Mucosa of rectum (tissue), 2 donors: ENCODE measurements at regions not wholly inside any gene's neighbourhood (a gene's known extent, or its start where the extent isn't known, plus 50 kb on each side); places are given as distances from the start of the nearest gene placed in this dataset.

Experiments
- H3K27ac ChIP-seq, 2 donors: one replicate each; pipeline ENCODE4 v1.7.0; 2013; ENCODE audit warnings: inconsistent platforms in 2 of 2, low read depth in 2 of 2, low read length in 2 of 2
- H3K27me3 ChIP-seq, 2 donors: one replicate each; pipeline ENCODE4 v1.7.0; 2013; ENCODE audit warnings: low read length in 2 of 2; ENCODE audit not compliant: control insufficient read depth in 2 of 2, insufficient read depth in 2 of 2
- H3K36me3 ChIP-seq, 2 donors: one replicate each; pipeline ENCODE4 v1.7.0; 2013; ENCODE audit warnings: low read length in 2 of 2; ENCODE audit not compliant: control insufficient read depth in 2 of 2, insufficient read depth in 2 of 2
- H3K4me1 ChIP-seq, 2 donors: one replicate each; pipeline ENCODE4 v1.7.0; 2013; ENCODE audit warnings: low read length in 2 of 2, mild to moderate bottlenecking in 1 of 2; ENCODE audit not compliant: control insufficient read depth in 2 of 2, insufficient read depth in 2 of 2
- H3K4me3 ChIP-seq, 2 donors: one replicate each; pipeline ENCODE4 v1.7.0; 2013; ENCODE audit warnings: low read length in 2 of 2
- H3K9ac ChIP-seq, 2 donors: one replicate each; pipeline ENCODE4 v1.7.0; 2013; ENCODE audit warnings: low read length in 2 of 2, low read depth in 1 of 2, mild to moderate bottlenecking in 1 of 2
- H3K9me3 ChIP-seq, 2 donors: one replicate each; pipeline ENCODE4 v1.7.0; 2013; ENCODE audit warnings: low read length in 2 of 2; ENCODE audit not compliant: control insufficient read depth in 2 of 2
- donor health status: healthy.
- donor health status: Normal muscosa, but diverticular disease.

- Histone ChIP-seq H3K36me3 (no peaks in the 10 kb centered on the region), H3K9me3 (no peaks in the 10 kb centered on the region), H3K4me1 (peaks cover 0 to under 1% of the 10 kb centered on the region in 2 donors), H3K4me3 (no peak overlapping the region), H3K27me3 (no peaks in the 10 kb centered on the region), H3K27ac (no peak overlapping the region), H3K9ac (no peak overlapping the region)
These were observed 56.0 kb upstream of the ASTN2 start for GRCh38 chr9:117470902-117471301.

DNA sequence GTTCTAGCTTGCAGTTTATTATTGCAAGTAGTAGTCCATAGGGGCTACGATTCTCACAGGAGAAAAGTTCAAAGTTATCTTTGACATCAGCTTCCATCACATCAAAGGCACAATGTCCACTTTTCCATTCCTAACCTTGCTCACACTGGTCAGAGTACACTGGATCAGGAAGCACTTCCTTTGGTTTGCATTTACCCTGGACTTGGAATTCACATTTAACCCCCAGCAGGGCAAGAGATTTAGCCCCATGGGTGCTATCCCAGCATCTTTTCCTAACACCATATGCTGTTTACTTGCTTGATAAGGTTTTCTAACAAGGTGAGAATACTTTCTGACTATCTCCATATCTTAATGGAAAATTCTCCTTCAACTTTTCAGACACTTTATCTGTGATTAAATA is 55.6 kb upstream of the ASTN2 start:
- H3K27me3 ChIP-seq: no peaks in the 10 kb centered on the region
- no peaks in the 10 kb centered on the region for H3K9me3 ChIP-seq
- no peaks in the 10 kb centered on the region for H3K36me3 ChIP-seq
- H3K4me1 ChIP-seq: peaks cover 0 to 4% of the 10 kb centered on the region in 2 donors
- H3K9ac ChIP-seq: no peak overlapping the region
- no peak overlapping the region for H3K4me3 ChIP-seq
- H3K27ac ChIP-seq: no peak overlapping the region

- H3K9ac ChIP-seq: no peak overlapping the region
- no peaks in the 10 kb centered on the region for H3K27me3 ChIP-seq
- H3K36me3 ChIP-seq: no peaks in the 10 kb centered on the region
- H3K4me1 ChIP-seq: peaks cover 0 to 4% of the 10 kb centered on the region in 2 donors
- no peak overlapping the region for H3K27ac ChIP-seq
- H3K4me3 ChIP-seq: no peak overlapping the region
- no peaks in the 10 kb centered on the region for H3K9me3 ChIP-seq
These were observed 51.3 kb upstream of the ASTN2 start for GRCh38 chr9:117466111-117466510.

GRCh38 chr9:117465706-117466105 is 50.8 kb upstream of the ASTN2 start:
- Histone ChIP-seq H3K27ac (no peak overlapping the region), H3K4me3 (no peak overlapping the region)

GRCh38 chr9:117464941-117465616 is 50.2 kb upstream of the ASTN2 start:
- H3K4me3 ChIP-seq: no peak overlapping the region
- H3K27ac ChIP-seq: no peak overlapping the region

More at GRCh38 chr9:117465706-117466105, 50.8 kb upstream of the ASTN2 start:
- Histone ChIP-seq H3K9me3 (no peaks in the 10 kb centered on the region), H3K27me3 (no peaks in the 10 kb centered on the region), H3K9ac (no peak overlapping the region), H3K36me3 (no peaks in the 10 kb centered on the region), H3K4me1 (peaks cover 0 to 4% of the 10 kb centered on the region in 2 donors)

More at GRCh38 chr9:117464941-117465616, 50.2 kb upstream of the ASTN2 start:
- H3K36me3 ChIP-seq: no peaks in the 10 kb centered on the region
- H3K9ac ChIP-seq: no peak overlapping the region
- H3K27me3 ChIP-seq: no peaks in the 10 kb centered on the region
- no peaks in the 10 kb centered on the region for H3K9me3 ChIP-seq
- peaks cover 0 to 4% of the 10 kb centered on the region in 2 donors for H3K4me1 ChIP-seq
